BLaER1 (cell line): ENCODE measurements at regions not wholly inside any gene's neighbourhood (a gene's known extent, or its start where the extent isn't known, plus 50 kb on each side); places are given as distances from the start of the nearest gene placed in this dataset.

ENCODE experiments used
- H3K27ac ChIP-seq: shearing (Covaris generic); formaldehyde crosslinking; 2 replicates; pipeline ENCODE4 v1.8.1; 2022
- H3K27me3 ChIP-seq: shearing (Covaris generic); formaldehyde crosslinking; 2 replicates; pipeline ENCODE4 v1.8.1; 2022
- H3K36me3 ChIP-seq: shearing (Covaris generic); formaldehyde crosslinking; 2 replicates; pipeline ENCODE4 v1.8.1; 2022
- H3K4me1 ChIP-seq: shearing (Covaris generic); formaldehyde crosslinking; 2 replicates; pipeline ENCODE4 v1.8.1; 2022
- H3K4me2 ChIP-seq: shearing (Covaris generic); formaldehyde crosslinking; 2 replicates; pipeline ENCODE4 v1.8.1; 2022
- H3K4me3 ChIP-seq: shearing (Covaris generic); formaldehyde crosslinking; 2 replicates; pipeline ENCODE4 v1.8.1; 2022
- H3K9ac ChIP-seq: shearing (Covaris generic); formaldehyde crosslinking; 2 replicates; pipeline ENCODE4 v1.8.1; 2022
- H3K9me3 ChIP-seq: shearing (Covaris generic); formaldehyde crosslinking; 2 replicates; pipeline ENCODE4 v1.8.1; 2022
- H4K20me1 ChIP-seq: shearing (Covaris generic); formaldehyde crosslinking; 2 replicates; pipeline ENCODE4 v1.8.1; 2022
- Cebpa-rat ChIP-seq: shearing (Covaris generic); IDR thresholded peaks from 2 replicates; pipeline ENCODE4 v1.8.1; 2022

DNA sequence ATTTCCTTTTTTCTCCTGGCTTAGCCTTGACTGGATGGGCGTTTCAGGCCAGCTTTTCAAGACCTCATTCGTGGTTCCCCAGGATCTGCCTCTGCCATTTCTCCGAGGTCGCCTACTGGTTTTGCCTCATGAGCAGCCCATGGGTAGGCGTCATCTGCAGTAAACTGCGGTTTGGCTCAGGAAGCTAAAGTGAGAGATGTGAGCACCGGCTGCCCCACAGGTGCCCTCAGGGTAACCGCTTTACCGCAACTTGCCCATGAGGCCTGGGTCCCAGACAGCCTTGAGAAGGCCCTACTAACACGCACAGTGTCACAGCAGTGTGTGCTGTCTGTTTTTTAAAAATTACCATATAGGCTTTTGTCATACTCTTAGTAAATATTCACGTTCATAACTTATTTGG, 53.4 kb upstream of the TBXT start:
- Histone ChIP-seq H3K36me3 (no peaks in the 10 kb centered on the region), H3K4me2 (no peak overlapping the region), H3K27me3 (no peaks in the 10 kb centered on the region), H3K4me3 (no peak overlapping the region), H4K20me1 (no peaks in the 10 kb centered on the region), H3K4me1 (peaks cover 10% of the 10 kb centered on the region), H3K9me3 (no peaks in the 10 kb centered on the region), H3K27ac (no peak overlapping the region), H3K9ac (no peak overlapping the region)
- no peak for TF ChIP-seq Cebpa-rat
